HCT116 (cell line): ENCODE measurements at regions not wholly inside any gene's neighbourhood (a gene's known extent, or its start where the extent isn't known, plus 50 kb on each side); places are given as distances from the start of the nearest gene placed in this dataset.

Experiments
- ATAC-seq: fragments of 200-7000 bp; cut with Tn5 transposase; 2 replicates; pipeline ENCODE4 v1.9.1; 2020; ENCODE audit warnings: mild to moderate bottlenecking, moderate library complexity
- BruUV-seq: library from RNA; stranded (reverse); fragments of 400-500 nt; replicated peaks from 2 replicates; lab custom pipeline; 2021; lab: Mats Ljungman, UMichigan
- CTCF ChIA-PET: fragments of 300-600 bp; sonication (Branson Sonifier 250); formaldehyde crosslinking; loops from one replicate; lab custom pipeline; 2021; ENCODE audit warnings: antibody characterized with exemption; lab: Charles Lee
- POLR2A ChIA-PET: fragments of 300-600, 350-600 bp; sonication (Branson Sonifier 250); formaldehyde crosslinking; loops from one replicate; lab custom pipeline; 2021; ENCODE audit warnings: antibody characterized with exemption; lab: Charles Lee
- RAD21 ChIA-PET, 2 experiments: fragments of 300-600 bp; sonication (Branson Sonifier 250); formaldehyde crosslinking; loops; one replicate each; lab custom pipeline; 2023; ENCODE audit warnings: low total read pairs in 2 of 2; ENCODE audit not compliant: uncharacterized antibody in 2 of 2, unreplicated experiment in 2 of 2, low non-redundant PET in 1 of 2; lab: Charles Lee
- DNase-seq: peaks from one replicate; pipeline ENCODE4 v3.0.0-alpha.2; 2010; ENCODE audit warnings: low read depth, low spot score
- H2AFZ ChIP-seq: fragments of 200-600 bp; shearing (Covaris generic), sonication (generic); 2 replicates; pipeline ENCODE4 v1.6.1; 2017; ENCODE audit warnings: low read depth, mixed run types, mixed read lengths, antibody characterized with exemption, low read length; ENCODE audit not compliant: poor library complexity, severe bottlenecking
- H3K27ac ChIP-seq: 2 replicates; pipeline ENCODE4 v1.5.1; 2012; ENCODE audit warnings: low read depth, low read length
- H3K27me3 ChIP-seq: fragments of 200-600 bp; sonication (generic); 2 replicates; pipeline ENCODE4 v1.6.1; 2016; ENCODE audit warnings: mixed run types, low read length, mixed read lengths; ENCODE audit not compliant: insufficient read depth
- H3K36me3 ChIP-seq, 2 experiments: fragments of 200-500 bp in 1 of 2; fragments of 200-600 bp in 1 of 2; sonication (Bioruptor generic) in 1 of 2; sonication (generic) in 1 of 2; 2 replicates each; pipeline versions ENCODE4 v1.5.1 to v1.6.1; 2014 to 2016; ENCODE audit warnings: low read length in 2 of 2, inconsistent platforms in 1 of 2, mixed read lengths in 1 of 2, mixed run types in 1 of 2; ENCODE audit not compliant: insufficient read depth in 2 of 2, control insufficient read depth in 1 of 2
- H3K4me1 ChIP-seq, 2 experiments: fragments of 200-600 bp in 1 of 2; sonication (generic) in 1 of 2; 2 replicates each; pipeline versions ENCODE4 v1.5.1 to v1.6.1; 2012 to 2017; ENCODE audit warnings: low read length in 2 of 2, inconsistent platforms in 1 of 2, mild to moderate bottlenecking in 1 of 2, mixed read lengths in 1 of 2, mixed run types in 1 of 2, moderate library complexity in 1 of 2; ENCODE audit not compliant: insufficient read depth in 2 of 2, control insufficient read depth in 1 of 2
- H3K4me2 ChIP-seq: fragments of 200-600 bp; sonication (generic); 2 replicates; pipeline ENCODE4 v1.6.1; 2017; ENCODE audit warnings: mixed run types, low read length, mixed read lengths
- H3K4me3 ChIP-seq, 2 experiments: fragments of 200-600 bp in 1 of 2; sonication (generic) in 1 of 2; replicated peaks in 1 of 2; 2 replicates each; pipeline ENCODE4 v1.5.1; 2011 to 2016; ENCODE audit warnings: low read length in 2 of 2, control low read depth in 1 of 2, low read depth in 1 of 2, mild to moderate bottlenecking in 1 of 2, mixed read lengths in 1 of 2, mixed run types in 1 of 2
- H3K79me2 ChIP-seq: fragments of 200-600 bp; sonication (generic); 2 replicates; pipeline ENCODE4 v1.6.1; 2017; ENCODE audit warnings: mild to moderate bottlenecking, mixed run types, low read length, moderate library complexity, mixed read lengths; ENCODE audit not compliant: insufficient read depth
- H3K9ac ChIP-seq: fragments of 200-600 bp; sonication (generic); 2 replicates; pipeline ENCODE4 v1.6.1; 2016; ENCODE audit warnings: low read length, mixed read lengths
- H3K9me2 ChIP-seq: fragments of 200-600 bp; sonication (generic), shearing (Covaris generic); 2 replicates; pipeline ENCODE4 v1.6.1; 2017; ENCODE audit warnings: mixed run types, mild to moderate bottlenecking, moderate library complexity; ENCODE audit not compliant: insufficient read depth
- H3K9me3 ChIP-seq, 2 experiments: fragments of 200-500 bp in 1 of 2; fragments of 200-600 bp in 1 of 2; sonication (Bioruptor generic) in 1 of 2; sonication (generic) in 1 of 2; 2 replicates each; pipeline ENCODE4 v1.6.1; 2014 to 2017; ENCODE audit warnings: low read length in 2 of 2, mixed read lengths in 2 of 2, inconsistent platforms in 1 of 2, low read depth in 1 of 2, mild to moderate bottlenecking in 1 of 2, mixed run types in 1 of 2, moderate library complexity in 1 of 2; ENCODE audit not compliant: control insufficient read depth in 1 of 2, insufficient read depth in 1 of 2
- H4K20me1 ChIP-seq: fragments of 200-600 bp; sonication (generic), shearing (Covaris generic); 2 replicates; pipeline ENCODE4 v1.6.1; 2017; ENCODE audit warnings: mixed run types, mild to moderate bottlenecking, moderate library complexity; ENCODE audit not compliant: insufficient read depth
- ATF3 ChIP-seq: IDR thresholded peaks from 2 replicates; pipeline ENCODE4 v1.6.1; 2012
- CEBPB ChIP-seq: IDR thresholded peaks from 2 replicates; pipeline ENCODE4 v1.6.1; 2012; ENCODE audit warnings: low read depth
- ELF1 ChIP-seq: IDR thresholded peaks from 2 replicates; pipeline ENCODE4 v1.6.1; 2012; ENCODE audit warnings: low read depth, borderline replicate concordance
- EZH2phosphoT487 ChIP-seq: fragments of 200-600 bp; IDR thresholded peaks from 2 replicates; pipeline ENCODE4 v1.6.1; 2018; ENCODE audit warnings: antibody characterized with exemption, borderline replicate concordance
- FOSL1 ChIP-seq: IDR thresholded peaks from 2 replicates; pipeline ENCODE4 v1.6.1; 2012; ENCODE audit warnings: low read depth
- JUND ChIP-seq: IDR thresholded peaks from 2 replicates; pipeline ENCODE4 v1.6.1; 2012
- MAX ChIP-seq: IDR thresholded peaks from 2 replicates; pipeline ENCODE4 v1.6.1; 2012
- POLR2A ChIP-seq: IDR thresholded peaks from 2 replicates; pipeline ENCODE4 v1.7.0; 2011; ENCODE audit warnings: borderline replicate concordance; ENCODE audit not compliant: insufficient read depth, insufficient read length; ENCODE audit errors: extremely low read depth
- POLR2AphosphoS5 ChIP-seq: IDR thresholded peaks from 2 replicates; pipeline ENCODE4 v1.6.1; 2011; ENCODE audit warnings: mild to moderate bottlenecking, low read depth, low read length, moderate library complexity
- REST ChIP-seq: IDR thresholded peaks from 2 replicates; pipeline ENCODE4 v1.6.1; 2012; ENCODE audit warnings: low read depth
- SRF ChIP-seq: IDR thresholded peaks from 2 replicates; pipeline ENCODE4 v1.6.1; 2012; ENCODE audit warnings: low read depth
- TCF7L2 ChIP-seq: IDR thresholded peaks from 2 replicates; pipeline ENCODE4 v1.7.0; 2011; ENCODE audit warnings: borderline replicate concordance, inconsistent platforms; ENCODE audit not compliant: insufficient read depth, insufficient read length; ENCODE audit errors: extremely low read depth
- YY1 ChIP-seq: IDR thresholded peaks from 2 replicates; pipeline ENCODE4 v1.6.1; 2011; ENCODE audit warnings: low read length, low read depth, moderate library complexity, mild to moderate bottlenecking; ENCODE audit not compliant: insufficient replicate concordance; ENCODE audit errors: extremely low read depth
- ZBTB33 ChIP-seq: IDR thresholded peaks from 2 replicates; pipeline ENCODE4 v1.6.1; 2011; ENCODE audit warnings: mild to moderate bottlenecking, low read length, moderate library complexity; ENCODE audit not compliant: insufficient replicate concordance; ENCODE audit errors: extremely low read depth
- ZFX ChIP-seq: fragments of 450-650 bp; IDR thresholded peaks from 2 replicates; pipeline ENCODE4 v1.6.1; 2017
- ZNF274 ChIP-seq: fragments of 200-500 bp; sonication (Bioruptor generic); IDR thresholded peaks from 2 replicates; pipeline ENCODE4 v1.6.1; 2014; ENCODE audit warnings: mild to moderate bottlenecking, low read depth, low read length, inconsistent platforms
- intact Hi-C: fragments of 100-400 bp; cut with micrococcal nuclease; formaldehyde crosslinking; loops from 2 replicates; pipeline ENCODE4 v1.10.0; 2022

- TF ChIP-seq EZH2phosphoT487, result no peak
- no peak for TF ChIP-seq SRF
- TF ChIP-seq ELF1, result no peak
- TF ChIP-seq ATF3, result no peak
- TF ChIP-seq ZFX, result no peak
- TF ChIP-seq JUND, result no peak
- no peak for TF ChIP-seq ZNF274
These were observed 245.9 kb downstream of the DLL1 start (continued) for GRCh38 chr6:170044836-170045562.

- H3K9me3 ChIP-seq, result no peaks in the 10 kb centered on the region
- ATAC-seq (no peak), DNase-seq (no peak)
- H3K9me2 ChIP-seq, result no peaks in the 10 kb centered on the region
- no peaks in the 10 kb centered on the region for H3K79me2 ChIP-seq
- BruUV-seq, result no TSS peak
- RAD21 ChIA-PET, result no interaction called here
- H3K4me2 ChIP-seq, result no peak overlapping the region
- CTCF ChIA-PET, result no interaction called here
- H3K27me3 ChIP-seq, result no peaks in the 10 kb centered on the region
- intact Hi-C loops, result no loop called here
- POLR2A ChIA-PET, result no interaction called here
- H3K4me3 ChIP-seq, result no peak overlapping the region
- no peaks in the 10 kb centered on the region for H3K4me1 ChIP-seq
- H2AFZ ChIP-seq, result no peak overlapping the region
- no peak overlapping the region for H3K9ac ChIP-seq
- no peak overlapping the region for H3K27ac ChIP-seq
- no peaks in the 10 kb centered on the region for H4K20me1 ChIP-seq
- H3K36me3 ChIP-seq, result no peaks in the 10 kb centered on the region
- TF ChIP-seq EZH2phosphoT487 (no peak), ELF1 (no peak), ZNF274 (no peak), SRF (no peak), YY1 (no peak), TCF7L2 (no peak), FOSL1 (no peak), MAX (no peak), ZFX (no peak), REST (no peak), ZBTB33 (no peak), CEBPB (no peak), POLR2A (no peak), ATF3 (no peak), POLR2AphosphoS5 (no peak), JUND (no peak)
These were observed 246.7 kb downstream of the DLL1 start for GRCh38 chr6:170043881-170044790.
